H9 (cell line): ENCODE measurements at regions not wholly inside any gene's neighbourhood (a gene's known extent, or its start where the extent isn't known, plus 50 kb on each side); places are given as distances from the start of the nearest gene placed in this dataset.

Experiments used
- DNase-seq: peaks from one replicate; pipeline ENCODE4 v3.0.0-alpha.2; 2017
- H2AFZ ChIP-seq: one replicate; pipeline ENCODE4 v1.6.1; 2013; ENCODE audit warnings: mild to moderate bottlenecking, low read length, control low read depth, moderate library complexity
- H2AK5ac ChIP-seq: 2 replicates; pipeline ENCODE4 v1.6.1; 2013; ENCODE audit warnings: low read length, control low read depth, mixed read lengths; ENCODE audit not compliant: insufficient read length
- H2BK120ac ChIP-seq: one replicate; pipeline ENCODE4 v1.6.1; 2013; ENCODE audit warnings: low read depth, mild to moderate bottlenecking, low read length, control low read depth, inconsistent platforms; ENCODE audit not compliant: poor library complexity, severe bottlenecking
- H2BK12ac ChIP-seq: 2 replicates; pipeline ENCODE4 v1.6.1; 2013; ENCODE audit warnings: low read length, control low read depth, mixed read lengths, low read depth; ENCODE audit not compliant: insufficient read length
- H2BK15ac ChIP-seq: 2 replicates; pipeline ENCODE4 v1.6.1; 2013; ENCODE audit warnings: low read depth, low read length, control low read depth
- H2BK20ac ChIP-seq: one replicate; pipeline ENCODE4 v1.6.1; 2013; ENCODE audit warnings: low read depth, mild to moderate bottlenecking, low read length, control low read depth, inconsistent platforms; ENCODE audit not compliant: poor library complexity, severe bottlenecking
- H2BK5ac ChIP-seq: 2 replicates; pipeline ENCODE4 v1.6.1; 2013; ENCODE audit warnings: low read length, control low read depth, mixed read lengths; ENCODE audit not compliant: insufficient read length
- H3K14ac ChIP-seq: 2 replicates; pipeline ENCODE4 v1.6.1; 2013; ENCODE audit warnings: low read length, control low read depth; ENCODE audit not compliant: insufficient read depth
- H3K18ac ChIP-seq: 2 replicates; pipeline ENCODE4 v1.6.1; 2013; ENCODE audit warnings: low read depth, mild to moderate bottlenecking, mixed read lengths, low read length, control low read depth; ENCODE audit not compliant: insufficient read length
- H3K23ac ChIP-seq: 2 replicates; pipeline ENCODE4 v1.6.1; 2013; ENCODE audit warnings: low read length, control low read depth, mixed read lengths, low read depth; ENCODE audit not compliant: insufficient read length
- H3K23me2 ChIP-seq: 2 replicates; pipeline ENCODE4 v1.6.1; 2013; ENCODE audit warnings: low read depth, mild to moderate bottlenecking, mixed read lengths, low read length, control low read depth; ENCODE audit not compliant: insufficient read length, poor library complexity, severe bottlenecking
- H3K27ac ChIP-seq: 2 replicates; pipeline ENCODE4 v1.5.1; 2013; ENCODE audit warnings: low read length, control low read depth, mixed read lengths, low read depth; ENCODE audit not compliant: insufficient read length
- H3K27me3 ChIP-seq: 2 replicates; pipeline ENCODE4 v1.6.1; 2013; ENCODE audit warnings: low read length, control low read depth, inconsistent platforms; ENCODE audit not compliant: insufficient read depth
- H3K4ac ChIP-seq: 2 replicates; pipeline ENCODE4 v1.6.1; 2013; ENCODE audit warnings: low read depth, mild to moderate bottlenecking, control low read depth, inconsistent platforms, low read length, moderate library complexity
- H3K4me1 ChIP-seq: 2 replicates; pipeline ENCODE4 v1.6.1; 2013; ENCODE audit warnings: low read length, control low read depth, inconsistent platforms; ENCODE audit not compliant: insufficient read depth
- H3K4me2 ChIP-seq: 2 replicates; pipeline ENCODE4 v1.6.1; 2013; ENCODE audit warnings: low read length, control low read depth, mixed read lengths; ENCODE audit not compliant: insufficient read length, insufficient read depth
- H3K56ac ChIP-seq: 2 replicates; pipeline ENCODE4 v1.6.1; 2013; ENCODE audit warnings: low read depth, mild to moderate bottlenecking, mixed read lengths, low read length, control low read depth; ENCODE audit not compliant: insufficient read length
- H3K79me1 ChIP-seq: 2 replicates; pipeline ENCODE4 v1.6.1; 2013; ENCODE audit warnings: low read depth, mild to moderate bottlenecking, moderate library complexity, low read length, control low read depth, inconsistent platforms; ENCODE audit not compliant: insufficient read depth, poor library complexity, severe bottlenecking
- H3K79me2 ChIP-seq: 2 replicates; pipeline ENCODE4 v1.6.1; 2013; ENCODE audit warnings: low read length, control low read depth, inconsistent platforms; ENCODE audit not compliant: insufficient read depth
- H3K9ac ChIP-seq: 2 replicates; pipeline ENCODE4 v1.6.1; 2013; ENCODE audit warnings: low read length, control low read depth, mixed read lengths; ENCODE audit not compliant: insufficient read length; ENCODE audit errors: extremely low read depth
- H3K9me3 ChIP-seq: one replicate; pipeline ENCODE4 v1.6.1; 2013; ENCODE audit warnings: low read depth, low read length, inconsistent platforms; ENCODE audit not compliant: control insufficient read depth
- H3T11ph ChIP-seq: one replicate; pipeline ENCODE4 v1.6.1; 2013; ENCODE audit warnings: mild to moderate bottlenecking, low read length, control low read depth, inconsistent platforms
- H4K20me1 ChIP-seq: one replicate; pipeline ENCODE4 v1.6.1; 2013; ENCODE audit not compliant: control insufficient read depth, insufficient read length, insufficient read depth
- H4K5ac ChIP-seq: 2 replicates; pipeline ENCODE4 v1.6.1; 2013; ENCODE audit warnings: low read depth, mild to moderate bottlenecking, mixed read lengths, low read length, control low read depth; ENCODE audit not compliant: insufficient read length
- H4K8ac ChIP-seq: replicated peaks from 2 replicates; pipeline ENCODE4 v1.6.1; 2013; ENCODE audit warnings: low read length, control low read depth, mixed read lengths, low read depth; ENCODE audit not compliant: insufficient read length
- H4K91ac ChIP-seq: 2 replicates; pipeline ENCODE4 v1.6.1; 2013; ENCODE audit warnings: low read depth, mild to moderate bottlenecking, moderate library complexity, mixed read lengths, low read length, control low read depth; ENCODE audit not compliant: insufficient read length
- H3K27ac Mint-ChIP-seq, 3 experiments: 2 replicates in 2 of 3; 3 replicates in 1 of 3; pipeline ENCODE4 v1.8.0; 2020 to 2021; ENCODE audit warnings: mixed read lengths in 3 of 3, mild to moderate bottlenecking in 1 of 3, moderate library complexity in 1 of 3
- H3K27me3 Mint-ChIP-seq: 2 replicates; pipeline ENCODE4 v1.8.0; 2021; ENCODE audit warnings: low read depth, mild to moderate bottlenecking, moderate library complexity, mixed read lengths
- H3K36me3 Mint-ChIP-seq, 3 experiments: 2 replicates in 2 of 3; 3 replicates in 1 of 3; pipeline ENCODE4 v1.8.0; 2020 to 2021; ENCODE audit warnings: low read depth in 3 of 3, mixed read lengths in 3 of 3; ENCODE audit not compliant: insufficient read depth in 1 of 3
- H3K4me1 Mint-ChIP-seq, 2 experiments: 2 replicates each; pipeline ENCODE4 v1.8.0; 2020; ENCODE audit warnings: mixed read lengths in 2 of 2
- H3K4me3 Mint-ChIP-seq, 2 experiments: 2 replicates in 1 of 2; 3 replicates in 1 of 2; pipeline ENCODE4 v1.8.0; 2020 to 2021; ENCODE audit warnings: mild to moderate bottlenecking in 2 of 2, mixed read lengths in 2 of 2, moderate library complexity in 1 of 2
- H3K9me3 Mint-ChIP-seq, 2 experiments: 2 replicates in 1 of 2; 3 replicates in 1 of 2; pipeline ENCODE4 v1.8.0; 2020; ENCODE audit warnings: mild to moderate bottlenecking in 2 of 2, mixed read lengths in 2 of 2, moderate library complexity in 1 of 2
- WGBS: extraction: QIAGEN DNeasy Blood & Tissue Kit; methylation state at CpG from one replicate; pipeline ENCODE4 v1.1.7; 2013; ENCODE audit warnings: missing lambda C conversion rate, low lambda C conversion rate, mixed read lengths; ENCODE audit not compliant: insufficient read length; ENCODE audit errors: extremely low coverage; 5-methylcytosine and 5-hydroxymethylcytosine counted together
- TF ChIP-seq, protein P1 (sequence below): fragments of 200-600 bp; sonication (generic); conservative IDR thresholded peaks from 3 replicates; pipeline ENCODE4 v1.8.0; 2021; ENCODE audit warnings: antibody characterized with exemption, mild to moderate bottlenecking

DNA sequence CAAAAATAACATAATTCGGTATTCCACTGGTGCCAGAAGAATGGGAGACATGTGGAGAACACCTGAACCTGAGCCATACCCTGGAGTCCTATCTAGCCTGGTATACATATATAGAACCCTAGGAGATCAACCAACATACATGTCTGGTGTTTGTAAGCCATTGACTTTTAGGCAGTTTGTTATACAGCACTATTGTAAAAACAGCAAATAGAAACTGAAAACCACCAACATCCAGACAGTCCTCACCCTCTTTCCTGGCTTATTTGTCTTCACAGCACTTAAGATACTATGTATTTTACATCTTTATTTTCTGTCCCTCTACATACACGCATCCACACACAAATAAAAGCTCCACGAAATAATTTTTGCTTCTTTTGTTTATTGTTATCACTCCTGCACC, 404.2 kb upstream of the PMFBP1 start:
- Histone ChIP-seq H2AFZ (no peak overlapping the region), H3K9me3 (no peaks in the 10 kb centered on the region), H3K27me3 (no peaks in the 10 kb centered on the region), H4K8ac (no peak overlapping the region), H2AK5ac (no peak overlapping the region), H3T11ph (no peak overlapping the region), H3K4me1 (no peaks in the 10 kb centered on the region), H3K23ac (no peak overlapping the region), H3K56ac (no peak overlapping the region), H3K79me2 (no peaks in the 10 kb centered on the region), H3K9ac (no peak overlapping the region), H2BK15ac (no peak overlapping the region), H3K79me1 (no peaks in the 10 kb centered on the region), H3K4ac (no peak overlapping the region), H2BK5ac (no peak overlapping the region), H3K14ac (no peak overlapping the region), H4K5ac (no peak overlapping the region), H3K27ac (peak overlapping the region; percentile 32), H3K4me2 (no peak overlapping the region), H4K91ac (no peak overlapping the region), H3K18ac (no peak overlapping the region), H4K20me1 (no peaks in the 10 kb centered on the region), H2BK20ac (no peak overlapping the region), H2BK12ac (no peak overlapping the region), H2BK120ac (no peak overlapping the region), H3K23me2 (no peaks in the 10 kb centered on the region)
- Mint-ChIP-seq H3K27ac (no peak overlapping the region), H3K4me1 (no peaks in the 10 kb centered on the region), H3K4me3 (no peak overlapping the region), H3K9me3 (peaks cover 4 to 11% of the 10 kb centered on the region in 2 experiments), H3K36me3 (peaks cover 5 to 16% (median 7%) of the 10 kb centered on the region in 3 experiments; a peak in 5 of 7 replicates), H3K27me3 (no peaks in the 10 kb centered on the region)
- TF ChIP-seq, protein P1, sequence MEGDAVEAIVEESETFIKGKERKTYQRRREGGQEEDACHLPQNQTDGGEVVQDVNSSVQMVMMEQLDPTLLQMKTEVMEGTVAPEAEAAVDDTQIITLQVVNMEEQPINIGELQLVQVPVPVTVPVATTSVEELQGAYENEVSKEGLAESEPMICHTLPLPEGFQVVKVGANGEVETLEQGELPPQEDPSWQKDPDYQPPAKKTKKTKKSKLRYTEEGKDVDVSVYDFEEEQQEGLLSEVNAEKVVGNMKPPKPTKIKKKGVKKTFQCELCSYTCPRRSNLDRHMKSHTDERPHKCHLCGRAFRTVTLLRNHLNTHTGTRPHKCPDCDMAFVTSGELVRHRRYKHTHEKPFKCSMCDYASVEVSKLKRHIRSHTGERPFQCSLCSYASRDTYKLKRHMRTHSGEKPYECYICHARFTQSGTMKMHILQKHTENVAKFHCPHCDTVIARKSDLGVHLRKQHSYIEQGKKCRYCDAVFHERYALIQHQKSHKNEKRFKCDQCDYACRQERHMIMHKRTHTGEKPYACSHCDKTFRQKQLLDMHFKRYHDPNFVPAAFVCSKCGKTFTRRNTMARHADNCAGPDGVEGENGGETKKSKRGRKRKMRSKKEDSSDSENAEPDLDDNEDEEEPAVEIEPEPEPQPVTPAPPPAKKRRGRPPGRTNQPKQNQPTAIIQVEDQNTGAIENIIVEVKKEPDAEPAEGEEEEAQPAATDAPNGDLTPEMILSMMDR = no peak
- no peak for DNase-seq
- 100% methylated on average over 2 of the region's 3 CpGs for WGBS
